ENCODE measurements at regions not wholly inside any gene's neighbourhood (a gene's known extent, or its start where the extent isn't known, plus 50 kb on each side); places are given as distances from the start of the nearest gene placed in this dataset.

- 92% methylated on average over 6 of the region's 7 CpGs for WGBS
- TF ChIP-seq POLR2AphosphoS5 (IDR thresholded peaks at IDR 0.05) = no peak
- TF ChIP-seq POLR2A (IDR thresholded peaks at IDR 0.05) = no peak
- no peak for TF ChIP-seq CTCF (IDR thresholded peaks at IDR 0.05)
- no peak for TF ChIP-seq EP300 (IDR thresholded peaks at IDR 0.05)
- no peaks in the 10 kb centered on the region for H3K9me3 ChIP-seq
- no peak overlapping the region for H3K27ac ChIP-seq
- DNase-seq (ENCODE audit: low spot score in 2 of 2) = no peak
- H3K27me3 ChIP-seq = no peaks in the 10 kb centered on the region
- no peak overlapping the region for H3K4me3 ChIP-seq
- peaks cover 3% of the 10 kb centered on the region for H3K4me1 ChIP-seq
- no peaks in the 10 kb centered on the region for H3K36me3 ChIP-seq
These were observed 176.5 kb downstream of the SNX18 start for GRCh38 chr5:54693936-54694657.

GRCh38 chr5:54692631-54693030 is 175.1 kb downstream of the SNX18 start:
- no peak for DNase-seq (ENCODE audit: low spot score in 2 of 2)
- Histone ChIP-seq H3K4me1 (peaks cover 3% of the 10 kb centered on the region), H3K36me3 (no peaks in the 10 kb centered on the region), H3K9me3 (no peaks in the 10 kb centered on the region), H3K4me3 (no peak overlapping the region), H3K27ac (no peak overlapping the region), H3K27me3 (no peaks in the 10 kb centered on the region)
- 72% methylated on average over 4 of the region's 4 CpGs for WGBS
- TF ChIP-seq POLR2A (IDR thresholded peaks at IDR 0.05) (no peak), CTCF (IDR thresholded peaks at IDR 0.05) (no peak), POLR2AphosphoS5 (IDR thresholded peaks at IDR 0.05) (no peak), EP300 (IDR thresholded peaks at IDR 0.05) (no peak)

- no peaks in the 10 kb centered on the region for H3K27me3 ChIP-seq
- TF ChIP-seq EP300 (IDR thresholded peaks at IDR 0.05) (no peak), CTCF (IDR thresholded peaks at IDR 0.05) (no peak), POLR2AphosphoS5 (IDR thresholded peaks at IDR 0.05) (no peak), POLR2A (IDR thresholded peaks at IDR 0.05) (no peak)
- H3K4me1 ChIP-seq = peaks cover 3% of the 10 kb centered on the region
- no peak overlapping the region for H3K27ac ChIP-seq
- 81% methylated on average over 3 of the region's 3 CpGs for WGBS
- DNase-seq (ENCODE audit: low spot score in 2 of 2) = no peak
- H3K4me3 ChIP-seq = no peak overlapping the region
- no peaks in the 10 kb centered on the region for H3K36me3 ChIP-seq
- H3K9me3 ChIP-seq = no peaks in the 10 kb centered on the region
These were observed 174.1 kb downstream of the SNX18 start for GRCh38 chr5:54691656-54692055.

GRCh38 chr5:54689411-54690251 is 172.1 kb downstream of the SNX18 start:
- Histone ChIP-seq H3K9me3 (no peaks in the 10 kb centered on the region), H3K4me1 (no peaks in the 10 kb centered on the region), H3K36me3 (no peaks in the 10 kb centered on the region), H3K4me3 (no peak overlapping the region), H3K27ac (no peak overlapping the region), H3K27me3 (no peaks in the 10 kb centered on the region)
- 93% methylated on average over 3 of the region's 3 CpGs for WGBS
- TF ChIP-seq POLR2A (IDR thresholded peaks at IDR 0.05) (no peak), POLR2AphosphoS5 (IDR thresholded peaks at IDR 0.05) (no peak), EP300 (IDR thresholded peaks at IDR 0.05) (no peak), CTCF (IDR thresholded peaks at IDR 0.05) (no peak)
- DNase-seq (ENCODE audit: low spot score in 2 of 2) = no peak

- Histone ChIP-seq H3K4me3 (no peak overlapping the region), H3K4me1 (no peaks in the 10 kb centered on the region), H3K36me3 (no peaks in the 10 kb centered on the region), H3K9me3 (no peaks in the 10 kb centered on the region), H3K27me3 (no peaks in the 10 kb centered on the region), H3K27ac (no peak overlapping the region)
- DNase-seq (ENCODE audit: low spot score in 2 of 2) = no peak
- TF ChIP-seq EP300 (IDR thresholded peaks at IDR 0.05) = no peak
- no peak for TF ChIP-seq POLR2A (IDR thresholded peaks at IDR 0.05)
- no peak for TF ChIP-seq POLR2AphosphoS5 (IDR thresholded peaks at IDR 0.05)
- TF ChIP-seq CTCF (IDR thresholded peaks at IDR 0.05) = no peak
- 31% methylated on average over 5 of the region's 5 CpGs for WGBS
These were observed 163.4 kb downstream of the SNX18 start for GRCh38 chr5:54680998-54681397.

Data from suprapubic skin (tissue), 4 donors.